ENCODE measurements at regions not wholly inside any gene's neighbourhood (a gene's known extent, or its start where the extent isn't known, plus 50 kb on each side); places are given as distances from the start of the nearest gene placed in this dataset.

DNA sequence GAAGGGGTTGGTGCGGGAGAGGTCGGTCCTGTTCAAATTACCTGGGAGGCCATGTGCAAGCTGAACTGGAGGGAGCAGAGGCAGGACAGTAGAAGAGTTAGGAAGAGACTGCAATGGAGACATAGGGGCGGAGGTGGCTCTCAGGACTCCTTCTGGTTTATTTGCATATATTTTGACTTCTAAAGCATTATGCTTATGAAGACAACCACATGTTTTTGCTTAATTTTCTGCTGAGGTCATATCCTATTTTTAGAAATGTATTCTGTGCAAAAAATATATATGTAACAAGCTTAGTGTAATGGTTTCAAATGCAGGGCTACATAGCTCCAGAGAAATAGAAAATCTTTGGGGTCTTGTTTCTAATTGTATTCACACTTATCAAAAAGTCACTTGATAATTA, 137.0 kb upstream of the MDM1 start (continued):
- TF ChIP-seq, protein P1, sequence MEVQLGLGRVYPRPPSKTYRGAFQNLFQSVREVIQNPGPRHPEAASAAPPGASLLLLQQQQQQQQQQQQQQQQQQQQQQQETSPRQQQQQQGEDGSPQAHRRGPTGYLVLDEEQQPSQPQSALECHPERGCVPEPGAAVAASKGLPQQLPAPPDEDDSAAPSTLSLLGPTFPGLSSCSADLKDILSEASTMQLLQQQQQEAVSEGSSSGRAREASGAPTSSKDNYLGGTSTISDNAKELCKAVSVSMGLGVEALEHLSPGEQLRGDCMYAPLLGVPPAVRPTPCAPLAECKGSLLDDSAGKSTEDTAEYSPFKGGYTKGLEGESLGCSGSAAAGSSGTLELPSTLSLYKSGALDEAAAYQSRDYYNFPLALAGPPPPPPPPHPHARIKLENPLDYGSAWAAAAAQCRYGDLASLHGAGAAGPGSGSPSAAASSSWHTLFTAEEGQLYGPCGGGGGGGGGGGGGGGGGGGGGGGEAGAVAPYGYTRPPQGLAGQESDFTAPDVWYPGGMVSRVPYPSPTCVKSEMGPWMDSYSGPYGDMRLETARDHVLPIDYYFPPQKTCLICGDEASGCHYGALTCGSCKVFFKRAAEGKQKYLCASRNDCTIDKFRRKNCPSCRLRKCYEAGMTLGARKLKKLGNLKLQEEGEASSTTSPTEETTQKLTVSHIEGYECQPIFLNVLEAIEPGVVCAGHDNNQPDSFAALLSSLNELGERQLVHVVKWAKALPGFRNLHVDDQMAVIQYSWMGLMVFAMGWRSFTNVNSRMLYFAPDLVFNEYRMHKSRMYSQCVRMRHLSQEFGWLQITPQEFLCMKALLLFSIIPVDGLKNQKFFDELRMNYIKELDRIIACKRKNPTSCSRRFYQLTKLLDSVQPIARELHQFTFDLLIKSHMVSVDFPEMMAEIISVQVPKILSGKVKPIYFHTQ (CRISPR knock-in tag; IDR thresholded peaks at IDR 0.05): no peak
- TF ChIP-seq ZNF263 (CRISPR knock-in tag; IDR thresholded peaks at IDR 0.05; ENCODE audit: low read depth) (no peak), FOXP1 (CRISPR knock-in tag; IDR thresholded peaks at IDR 0.05; ENCODE audit: borderline replicate concordance) (no peak), OVOL2 (CRISPR knock-in tag; IDR thresholded peaks at IDR 0.05; ENCODE audit: borderline replicate concordance) (no peak), FOXJ3 (CRISPR knock-in tag; IDR thresholded peaks at IDR 0.05; ENCODE audit: borderline replicate concordance) (no peak), GRHL2 (CRISPR knock-in tag; IDR thresholded peaks at IDR 0.05; ENCODE audit: insufficient replicate concordance, severe bottlenecking) (no peak), ZNF317 (CRISPR knock-in tag; IDR thresholded peaks at IDR 0.05; ENCODE audit: borderline replicate concordance, low read depth) (no peak), RORB (CRISPR knock-in tag; IDR thresholded peaks at IDR 0.05) (no peak)
- TF ChIP-seq, protein P2, sequence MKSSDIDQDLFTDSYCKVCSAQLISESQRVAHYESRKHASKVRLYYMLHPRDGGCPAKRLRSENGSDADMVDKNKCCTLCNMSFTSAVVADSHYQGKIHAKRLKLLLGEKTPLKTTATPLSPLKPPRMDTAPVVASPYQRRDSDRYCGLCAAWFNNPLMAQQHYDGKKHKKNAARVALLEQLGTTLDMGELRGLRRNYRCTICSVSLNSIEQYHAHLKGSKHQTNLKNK (CRISPR knock-in tag; IDR thresholded peaks at IDR 0.05): no peak

DNA sequence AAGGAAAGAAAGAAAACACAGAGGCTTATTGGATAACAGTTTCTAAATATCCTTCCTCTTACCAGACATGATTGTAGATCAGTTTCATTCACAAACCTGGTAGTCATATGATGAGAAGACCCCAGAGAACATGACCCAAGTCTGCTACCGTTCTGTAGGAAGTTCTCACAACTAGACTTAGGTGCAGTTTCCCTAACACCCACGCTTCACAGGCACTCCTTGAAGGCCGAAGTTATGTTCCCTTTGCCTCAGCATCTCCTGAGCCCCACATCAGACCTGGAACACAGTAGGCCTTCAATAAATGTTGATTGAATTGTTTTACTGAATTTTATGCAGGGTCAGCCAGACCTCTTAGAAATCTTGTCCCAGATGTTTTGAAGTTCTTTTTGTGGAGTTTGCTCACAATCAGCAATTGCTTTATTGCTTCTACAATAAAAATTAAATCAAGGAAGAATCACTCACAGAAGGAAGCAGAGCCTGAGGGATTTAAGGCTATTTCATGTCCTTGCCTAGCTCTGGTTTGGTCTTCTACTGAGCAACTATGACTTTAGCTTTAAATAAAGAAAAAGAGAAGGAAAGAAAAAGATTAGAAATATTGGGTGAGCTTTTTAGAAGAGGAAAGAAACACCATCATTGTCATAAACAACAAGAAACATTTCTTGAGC, 138.6 kb upstream of the MDM1 start:
- no peak overlapping the region for H3K4me3 Mint-ChIP-seq
- no peaks in the 10 kb centered on the region for H3K36me3 Mint-ChIP-seq
- no peaks in the 10 kb centered on the region for H3K9me3 Mint-ChIP-seq

More for the DNA sequence above, 138.6 kb upstream of the MDM1 start:
- ChIA-PET CTCF (no interaction called here), POLR2A (no interaction called here)
- Mint-ChIP-seq H3K27ac (no peak overlapping the region), H3K4me1 (no peaks in the 10 kb centered on the region), H3K27me3 (ENCODE audit: low read depth) (no peaks in the 10 kb centered on the region; the same call in 1 of the 2 replicates)
- DNase-seq (ENCODE audit: low spot score): no peak
- ATAC-seq: no peak
- no peak for TF ChIP-seq IRF2 (CRISPR knock-in tag; IDR thresholded peaks at IDR 0.05; ENCODE audit: borderline replicate concordance, low read depth)
- TF ChIP-seq, protein P3, sequence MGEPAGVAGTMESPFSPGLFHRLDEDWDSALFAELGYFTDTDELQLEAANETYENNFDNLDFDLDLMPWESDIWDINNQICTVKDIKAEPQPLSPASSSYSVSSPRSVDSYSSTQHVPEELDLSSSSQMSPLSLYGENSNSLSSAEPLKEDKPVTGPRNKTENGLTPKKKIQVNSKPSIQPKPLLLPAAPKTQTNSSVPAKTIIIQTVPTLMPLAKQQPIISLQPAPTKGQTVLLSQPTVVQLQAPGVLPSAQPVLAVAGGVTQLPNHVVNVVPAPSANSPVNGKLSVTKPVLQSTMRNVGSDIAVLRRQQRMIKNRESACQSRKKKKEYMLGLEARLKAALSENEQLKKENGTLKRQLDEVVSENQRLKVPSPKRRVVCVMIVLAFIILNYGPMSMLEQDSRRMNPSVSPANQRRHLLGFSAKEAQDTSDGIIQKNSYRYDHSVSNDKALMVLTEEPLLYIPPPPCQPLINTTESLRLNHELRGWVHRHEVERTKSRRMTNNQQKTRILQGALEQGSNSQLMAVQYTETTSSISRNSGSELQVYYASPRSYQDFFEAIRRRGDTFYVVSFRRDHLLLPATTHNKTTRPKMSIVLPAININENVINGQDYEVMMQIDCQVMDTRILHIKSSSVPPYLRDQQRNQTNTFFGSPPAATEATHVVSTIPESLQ (CRISPR knock-in tag; IDR thresholded peaks at IDR 0.05): no peak
- no peak for TF ChIP-seq ZBTB21 (CRISPR knock-in tag; IDR thresholded peaks at IDR 0.05; ENCODE audit: borderline replicate concordance)
- TF ChIP-seq ZNF396 (CRISPR knock-in tag; IDR thresholded peaks at IDR 0.05; ENCODE audit: borderline replicate concordance): no peak
- TF ChIP-seq, protein P4, sequence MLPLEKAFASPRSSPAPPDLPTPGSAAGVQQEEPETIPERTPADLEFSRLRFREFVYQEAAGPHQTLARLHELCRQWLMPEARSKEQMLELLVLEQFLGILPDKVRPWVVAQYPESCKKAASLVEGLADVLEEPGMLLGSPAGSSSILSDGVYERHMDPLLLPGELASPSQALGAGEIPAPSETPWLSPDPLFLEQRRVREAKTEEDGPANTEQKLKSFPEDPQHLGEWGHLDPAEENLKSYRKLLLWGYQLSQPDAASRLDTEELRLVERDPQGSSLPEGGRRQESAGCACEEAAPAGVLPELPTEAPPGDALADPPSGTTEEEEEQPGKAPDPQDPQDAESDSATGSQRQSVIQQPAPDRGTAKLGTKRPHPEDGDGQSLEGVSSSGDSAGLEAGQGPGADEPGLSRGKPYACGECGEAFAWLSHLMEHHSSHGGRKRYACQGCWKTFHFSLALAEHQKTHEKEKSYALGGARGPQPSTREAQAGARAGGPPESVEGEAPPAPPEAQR (CRISPR knock-in tag; IDR thresholded peaks at IDR 0.05): no peak
- TF ChIP-seq, protein P5, sequence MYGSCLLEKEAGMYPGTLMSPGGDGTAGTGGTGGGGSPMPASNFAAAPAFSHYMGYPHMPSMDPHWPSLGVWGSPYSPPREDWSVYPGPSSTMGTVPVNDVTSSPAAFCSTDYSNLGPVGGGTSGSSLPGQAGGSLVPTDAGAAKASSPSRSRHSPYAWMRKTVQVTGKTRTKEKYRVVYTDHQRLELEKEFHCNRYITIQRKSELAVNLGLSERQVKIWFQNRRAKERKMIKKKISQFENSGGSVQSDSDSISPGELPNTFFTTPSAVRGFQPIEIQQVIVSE (CRISPR knock-in tag; IDR thresholded peaks at IDR 0.05; ENCODE audit: borderline replicate concordance): no peak
- no peak for TF ChIP-seq OVOL2 (CRISPR knock-in tag; IDR thresholded peaks at IDR 0.05; ENCODE audit: borderline replicate concordance)
- TF ChIP-seq, protein P6, sequence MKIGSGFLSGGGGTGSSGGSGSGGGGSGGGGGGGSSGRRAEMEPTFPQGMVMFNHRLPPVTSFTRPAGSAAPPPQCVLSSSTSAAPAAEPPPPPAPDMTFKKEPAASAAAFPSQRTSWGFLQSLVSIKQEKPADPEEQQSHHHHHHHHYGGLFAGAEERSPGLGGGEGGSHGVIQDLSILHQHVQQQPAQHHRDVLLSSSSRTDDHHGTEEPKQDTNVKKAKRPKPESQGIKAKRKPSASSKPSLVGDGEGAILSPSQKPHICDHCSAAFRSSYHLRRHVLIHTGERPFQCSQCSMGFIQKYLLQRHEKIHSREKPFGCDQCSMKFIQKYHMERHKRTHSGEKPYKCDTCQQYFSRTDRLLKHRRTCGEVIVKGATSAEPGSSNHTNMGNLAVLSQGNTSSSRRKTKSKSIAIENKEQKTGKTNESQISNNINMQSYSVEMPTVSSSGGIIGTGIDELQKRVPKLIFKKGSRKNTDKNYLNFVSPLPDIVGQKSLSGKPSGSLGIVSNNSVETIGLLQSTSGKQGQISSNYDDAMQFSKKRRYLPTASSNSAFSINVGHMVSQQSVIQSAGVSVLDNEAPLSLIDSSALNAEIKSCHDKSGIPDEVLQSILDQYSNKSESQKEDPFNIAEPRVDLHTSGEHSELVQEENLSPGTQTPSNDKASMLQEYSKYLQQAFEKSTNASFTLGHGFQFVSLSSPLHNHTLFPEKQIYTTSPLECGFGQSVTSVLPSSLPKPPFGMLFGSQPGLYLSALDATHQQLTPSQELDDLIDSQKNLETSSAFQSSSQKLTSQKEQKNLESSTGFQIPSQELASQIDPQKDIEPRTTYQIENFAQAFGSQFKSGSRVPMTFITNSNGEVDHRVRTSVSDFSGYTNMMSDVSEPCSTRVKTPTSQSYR (CRISPR knock-in tag; IDR thresholded peaks at IDR 0.05): no peak
